DND-41 (cell line): ENCODE measurements at regions not wholly inside any gene's neighbourhood (a gene's known extent, or its start where the extent isn't known, plus 50 kb on each side); places are given as distances from the start of the nearest gene placed in this dataset.

Experiments
- CTCF ChIP-seq: IDR thresholded peaks from 2 replicates; pipeline ENCODE4 v1.5.1; 2012; ENCODE audit warnings: borderline replicate concordance, low read length, moderate library complexity, mild to moderate bottlenecking; ENCODE audit not compliant: poor library complexity, severe bottlenecking; ENCODE audit errors: extremely low read depth
- EZH2 ChIP-seq: IDR thresholded peaks from 3 replicates; pipeline ENCODE4 v1.6.1; 2012; ENCODE audit warnings: borderline replicate concordance, low read depth, mild to moderate bottlenecking, moderate library complexity, low read length, inconsistent platforms; ENCODE audit not compliant: severe bottlenecking

GRCh38 chr20:40961176-40961575 lies 67.4 kb upstream of the TOP1 start:
- no peak for TF ChIP-seq CTCF
- TF ChIP-seq EZH2 = no peak
